ENCODE measurements at regions not wholly inside any gene's neighbourhood (a gene's known extent, or its start where the extent isn't known, plus 50 kb on each side); places are given as distances from the start of the nearest gene placed in this dataset.
"Not testable (repeated sequence)": the region's sequence is repeated elsewhere in the genome, so short reads cannot be mapped to it uniquely, and the experiment has no call there.

DNA sequence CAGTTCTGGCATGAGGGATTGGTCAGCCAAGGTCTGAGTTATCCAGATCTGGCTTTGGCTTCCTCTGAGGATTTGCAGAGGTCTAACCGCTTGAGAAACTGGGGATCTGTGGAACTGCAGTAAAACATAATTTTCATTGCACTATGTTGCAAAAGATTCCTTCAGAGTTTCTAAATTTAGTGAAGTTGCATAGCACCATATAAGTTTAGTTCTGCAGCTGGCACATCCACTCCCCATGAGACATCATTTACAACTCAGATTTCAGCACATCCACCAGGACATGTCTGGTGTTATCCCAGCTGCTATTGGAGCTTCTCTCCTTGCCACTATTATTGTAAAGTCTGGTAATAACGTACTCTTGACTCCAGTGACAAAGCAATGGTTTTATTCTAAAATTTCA lies 181.5 kb downstream of the CWF19L2 start:
- Histone ChIP-seq H3K4me3 (no peak overlapping the region), H3K27me3 (no peaks in the 10 kb centered on the region), H3K27ac (no peak overlapping the region), H3K36me3 (no peaks in the 10 kb centered on the region), H3K9me3 (replicated peaks) (no peaks in the 10 kb centered on the region), H3K4me1 (no peaks in the 10 kb centered on the region)
- peak in 1 of 2 experiments; percentile 4 for DNase-seq

DNA sequence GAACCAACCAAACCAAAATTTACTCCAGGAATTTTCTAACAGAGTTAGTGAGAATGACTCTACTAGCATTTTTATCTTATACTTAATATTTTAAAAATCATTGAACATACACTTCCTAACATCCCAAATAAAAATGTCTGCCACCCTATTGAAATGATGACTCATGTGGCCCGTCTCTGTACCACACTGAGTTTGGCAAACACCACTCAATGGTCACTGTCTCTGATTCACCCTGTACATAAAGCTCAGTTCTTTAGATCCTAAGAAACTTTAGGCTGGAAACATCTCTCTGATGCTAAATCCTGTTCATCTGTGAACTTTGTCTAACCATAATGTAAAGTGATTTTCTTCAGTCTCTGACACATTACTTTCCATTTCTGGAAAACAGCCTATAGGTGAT lies 182.0 kb downstream of the CWF19L2 start:
- no peaks in the 10 kb centered on the region for H3K9me3 ChIP-seq (replicated peaks)
- H3K36me3 ChIP-seq, result no peaks in the 10 kb centered on the region
- no peaks in the 10 kb centered on the region for H3K4me1 ChIP-seq
- no peak overlapping the region for H3K27ac ChIP-seq
- DNase-seq, result no peak
- no peaks in the 10 kb centered on the region for H3K27me3 ChIP-seq
- no peak overlapping the region for H3K4me3 ChIP-seq

DNA sequence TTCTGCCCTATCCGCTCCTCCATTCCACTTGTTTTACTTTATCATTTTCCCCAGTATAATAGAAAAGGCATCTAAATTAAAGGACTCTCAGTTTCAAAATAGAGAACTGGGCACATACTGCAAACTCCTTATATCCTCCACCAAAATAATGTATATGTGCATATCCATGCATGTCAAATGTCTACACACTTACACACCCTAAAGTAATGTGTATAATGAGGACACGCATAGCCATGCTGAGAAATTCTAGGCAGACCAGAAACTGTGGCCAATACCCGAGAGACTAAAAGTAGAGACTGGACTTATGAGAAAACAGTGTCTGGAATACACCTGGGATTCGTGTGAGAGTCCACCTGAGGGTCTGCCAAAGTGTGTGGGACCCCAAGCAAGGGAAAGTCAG lies 183.5 kb downstream of the CWF19L2 start:
- no peaks in the 10 kb centered on the region for H3K36me3 ChIP-seq
- H3K9me3 ChIP-seq (replicated peaks), result no peaks in the 10 kb centered on the region
- no peaks in the 10 kb centered on the region for H3K4me1 ChIP-seq
- DNase-seq, result no peak
- H3K27me3 ChIP-seq, result no peaks in the 10 kb centered on the region
- H3K4me3 ChIP-seq, result no peak overlapping the region
- no peak overlapping the region for H3K27ac ChIP-seq

DNA sequence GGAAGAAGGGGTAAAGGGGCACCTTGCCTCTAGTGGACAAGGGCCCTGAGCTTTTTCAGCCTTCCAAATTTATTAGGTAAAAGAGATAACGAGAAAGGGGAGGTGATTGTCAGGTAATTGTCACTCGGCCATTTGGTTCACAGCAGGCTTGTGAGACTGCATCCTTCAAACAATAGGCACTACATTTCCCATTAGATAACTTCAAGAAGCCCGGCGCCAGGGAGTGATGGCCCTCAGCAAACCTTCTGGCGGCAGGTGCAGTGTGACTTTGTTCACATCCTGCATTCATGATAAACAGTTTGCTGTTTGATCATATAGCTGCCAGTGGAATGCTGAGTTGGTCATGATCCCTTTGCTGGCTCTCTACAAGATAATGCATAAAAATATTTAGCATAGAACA lies 185.1 kb downstream of the CWF19L2 start:
- no peak overlapping the region for H3K27ac ChIP-seq
- H3K4me1 ChIP-seq, result no peaks in the 10 kb centered on the region
- H3K9me3 ChIP-seq (replicated peaks), result no peaks in the 10 kb centered on the region
- no peaks in the 10 kb centered on the region for H3K36me3 ChIP-seq
- no peaks in the 10 kb centered on the region for H3K27me3 ChIP-seq
- H3K4me3 ChIP-seq, result no peak overlapping the region
- DNase-seq, result no peak

DNA sequence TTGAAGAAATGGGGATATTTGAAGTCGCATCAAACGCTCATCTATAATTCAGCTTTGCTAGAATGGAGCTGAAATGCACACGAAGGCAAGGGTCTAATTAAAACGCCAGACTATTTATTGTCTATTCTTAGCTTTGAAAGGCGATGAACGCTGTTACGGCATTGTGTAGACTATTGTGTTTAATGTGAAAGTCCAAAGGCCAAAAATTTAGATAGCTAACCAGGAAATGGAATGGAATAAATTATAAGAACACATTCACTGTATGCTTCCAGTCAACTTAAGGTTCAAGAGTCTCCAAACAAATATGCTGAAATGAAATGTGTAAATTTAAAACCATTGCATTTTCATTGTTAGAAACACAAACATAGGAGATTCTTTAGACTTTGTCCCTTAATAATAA lies 186.2 kb downstream of the CWF19L2 start:
- Histone ChIP-seq H3K4me3 (no peak overlapping the region), H3K27me3 (no peaks in the 10 kb centered on the region), H3K4me1 (no peaks in the 10 kb centered on the region), H3K36me3 (no peaks in the 10 kb centered on the region), H3K9me3 (replicated peaks) (no peaks in the 10 kb centered on the region), H3K27ac (no peak overlapping the region)
- no peak for DNase-seq

DNA sequence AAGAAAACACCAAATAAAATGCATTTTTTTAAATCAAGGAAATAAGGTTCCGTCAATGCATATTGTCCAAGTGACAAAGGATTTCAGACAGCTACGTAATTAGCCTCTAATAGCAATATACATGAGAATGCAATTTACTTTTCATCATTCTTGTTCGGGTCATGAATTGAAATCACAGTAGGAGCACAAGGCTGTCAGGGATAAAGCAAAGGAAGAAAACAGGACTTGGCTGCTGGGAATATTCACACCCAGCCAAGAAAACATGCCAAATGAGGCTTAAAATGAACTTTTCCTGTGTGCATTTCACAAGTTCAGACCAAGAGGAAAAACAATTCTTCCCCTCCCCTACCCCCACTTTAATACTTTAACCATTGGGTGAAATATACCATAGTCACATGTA lies 188.6 kb downstream of the CWF19L2 start:
- DNase-seq, result no peak
- Histone ChIP-seq H3K9me3 (replicated peaks) (no peaks in the 10 kb centered on the region), H3K27me3 (no peaks in the 10 kb centered on the region), H3K36me3 (no peaks in the 10 kb centered on the region), H3K4me3 (no peak overlapping the region), H3K4me1 (no peaks in the 10 kb centered on the region), H3K27ac (no peak overlapping the region)

DNA sequence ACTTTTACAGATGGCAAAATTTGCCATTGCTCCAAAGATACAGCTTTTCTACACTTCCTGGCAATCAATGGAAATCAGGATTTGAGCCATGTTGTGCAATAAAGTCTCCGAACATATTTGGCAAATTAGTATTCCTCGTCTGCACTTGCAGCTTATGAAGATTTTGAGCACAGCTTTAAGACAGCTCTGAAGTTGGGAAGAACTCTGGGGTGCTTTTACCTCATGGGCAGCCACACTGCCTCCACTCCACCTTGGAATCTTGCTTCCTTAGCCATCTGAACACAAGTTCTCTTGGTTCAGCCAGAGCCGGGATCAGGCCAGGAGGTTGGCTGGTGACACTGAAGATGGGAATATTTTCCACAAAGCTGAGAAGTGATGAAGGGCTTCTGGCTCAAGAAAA lies 191.2 kb downstream of the CWF19L2 start:
- no peak for DNase-seq
- no peaks in the 10 kb centered on the region for H3K4me1 ChIP-seq
- no peak overlapping the region for H3K27ac ChIP-seq
- no peaks in the 10 kb centered on the region for H3K36me3 ChIP-seq
- H3K27me3 ChIP-seq, result no peaks in the 10 kb centered on the region
- no peaks in the 10 kb centered on the region for H3K9me3 ChIP-seq (replicated peaks)
- no peak overlapping the region for H3K4me3 ChIP-seq

DNA sequence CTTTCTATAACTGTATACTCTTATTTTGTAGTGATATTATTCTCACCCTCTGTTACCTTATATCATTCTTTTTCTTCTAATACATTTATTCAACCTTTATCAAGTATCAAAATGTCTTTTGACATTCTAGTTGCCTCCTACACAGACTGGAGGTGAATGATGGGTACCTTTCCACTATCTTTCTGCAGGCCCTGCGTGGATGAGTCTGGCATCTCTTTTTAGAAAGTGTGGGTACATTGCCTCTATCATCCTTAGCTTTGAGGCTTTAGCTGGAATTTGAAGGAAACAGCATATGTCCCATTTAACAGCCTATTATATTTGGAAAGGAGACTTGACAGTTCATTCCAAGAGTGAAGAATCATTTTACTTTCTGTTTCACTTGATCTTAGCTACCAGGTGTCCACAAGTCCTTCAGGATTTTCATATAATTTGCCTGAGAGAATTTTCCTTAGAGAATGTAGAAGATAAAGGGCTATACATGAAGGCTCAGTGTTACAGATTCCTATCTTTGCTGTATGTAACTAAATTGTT lies 192.0 kb downstream of the CWF19L2 start:
- Histone ChIP-seq H3K27me3 (no peaks in the 10 kb centered on the region), H3K9me3 (replicated peaks) (no peaks in the 10 kb centered on the region), H3K4me3 (no peak overlapping the region), H3K36me3 (no peaks in the 10 kb centered on the region), H3K27ac (no peak overlapping the region), H3K4me1 (no peaks in the 10 kb centered on the region)
- no peak for DNase-seq

DNA sequence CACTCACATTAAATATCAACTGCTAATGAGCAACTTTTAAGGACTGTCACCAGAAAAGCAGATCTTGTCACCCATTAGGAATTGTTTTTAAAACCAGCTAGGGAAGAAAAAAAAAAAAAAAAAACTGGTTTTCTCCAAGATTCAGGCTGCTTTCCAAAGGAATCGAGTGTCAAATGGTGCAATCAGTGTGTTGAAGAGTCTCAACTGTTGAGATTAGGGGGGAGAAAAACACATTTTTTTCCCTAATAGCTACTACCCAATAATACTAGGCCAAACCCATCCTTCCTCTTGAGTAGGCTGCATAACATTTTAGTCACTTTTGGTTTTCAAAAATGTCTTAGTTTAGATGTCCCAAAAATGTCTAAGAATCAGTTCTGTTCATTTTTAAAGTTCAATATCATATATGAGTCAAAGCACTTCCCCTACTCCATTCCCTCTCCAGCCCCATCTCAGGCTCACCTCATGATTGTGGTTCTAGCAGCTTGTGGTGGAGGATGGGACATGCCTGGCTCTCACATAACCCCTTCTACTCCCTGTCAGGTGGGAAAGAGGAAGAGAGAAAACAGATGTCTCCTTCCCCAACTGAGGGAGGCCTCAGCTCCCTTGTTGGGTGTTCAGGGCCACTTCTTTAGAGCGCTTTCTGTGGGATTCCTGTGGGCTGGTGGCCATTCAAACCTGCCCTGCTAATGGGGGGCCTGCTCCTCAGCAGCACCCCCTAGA lies 193.6 kb downstream of the CWF19L2 start:
- Histone ChIP-seq H3K27ac (no peak overlapping the region), H3K36me3 (no peaks in the 10 kb centered on the region), H3K27me3 (no peaks in the 10 kb centered on the region), H3K4me1 (no peaks in the 10 kb centered on the region), H3K4me3 (no peak overlapping the region), H3K9me3 (replicated peaks) (no peaks in the 10 kb centered on the region)
- no peak for DNase-seq

DNA sequence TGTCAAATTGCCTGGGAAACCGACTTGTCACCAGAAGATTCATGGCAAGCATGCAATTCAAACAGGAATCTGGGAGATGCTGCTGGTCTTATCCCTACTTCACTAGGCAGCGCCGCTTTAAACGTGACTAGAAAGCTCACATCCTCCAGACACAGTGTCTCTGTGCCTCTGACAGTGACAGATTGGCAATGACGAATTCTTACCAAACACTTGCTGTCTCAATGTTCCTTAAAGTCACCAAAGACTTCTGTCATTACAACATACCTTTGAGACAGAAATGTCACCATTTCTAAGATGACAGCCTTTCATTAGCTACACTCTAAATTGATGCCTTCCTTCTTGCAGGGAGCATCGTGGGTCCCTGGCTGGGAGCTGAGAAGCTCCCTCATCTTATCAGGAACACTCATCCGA lies 197.8 kb downstream of the CWF19L2 start:
- H3K27me3 ChIP-seq, result no peaks in the 10 kb centered on the region
- no peaks in the 10 kb centered on the region for H3K4me1 ChIP-seq
- H3K27ac ChIP-seq, result no peak overlapping the region
- no peaks in the 10 kb centered on the region for H3K36me3 ChIP-seq
- H3K4me3 ChIP-seq, result no peak overlapping the region
- DNase-seq, result no peak
- H3K9me3 ChIP-seq (replicated peaks), result no peaks in the 10 kb centered on the region

DNA sequence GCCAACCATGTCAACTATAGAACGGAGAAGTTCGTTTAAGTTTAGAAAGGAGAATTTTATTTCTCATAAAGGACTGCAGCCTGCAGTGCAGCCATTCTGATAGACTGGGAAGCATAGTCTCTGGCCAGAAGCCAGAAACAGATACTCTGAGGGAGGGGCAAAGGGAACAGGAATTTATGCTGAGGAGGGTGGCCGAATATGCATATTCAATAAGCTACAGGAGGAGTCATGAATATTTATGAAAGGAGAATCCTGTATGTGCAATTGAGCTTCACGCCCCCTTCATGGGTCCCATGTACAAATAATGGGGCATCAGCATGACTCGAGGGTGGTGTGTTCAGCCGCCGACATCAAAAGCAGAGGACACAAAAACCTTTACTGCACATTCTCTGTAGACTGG lies 199.9 kb downstream of the CWF19L2 start:
- Histone ChIP-seq H3K27ac (no peak overlapping the region), H3K27me3 (no peaks in the 10 kb centered on the region), H3K4me3 (no peak overlapping the region), H3K9me3 (replicated peaks) (no peaks in the 10 kb centered on the region), H3K36me3 (no peaks in the 10 kb centered on the region), H3K4me1 (no peaks in the 10 kb centered on the region)
- DNase-seq, result no peak

DNA sequence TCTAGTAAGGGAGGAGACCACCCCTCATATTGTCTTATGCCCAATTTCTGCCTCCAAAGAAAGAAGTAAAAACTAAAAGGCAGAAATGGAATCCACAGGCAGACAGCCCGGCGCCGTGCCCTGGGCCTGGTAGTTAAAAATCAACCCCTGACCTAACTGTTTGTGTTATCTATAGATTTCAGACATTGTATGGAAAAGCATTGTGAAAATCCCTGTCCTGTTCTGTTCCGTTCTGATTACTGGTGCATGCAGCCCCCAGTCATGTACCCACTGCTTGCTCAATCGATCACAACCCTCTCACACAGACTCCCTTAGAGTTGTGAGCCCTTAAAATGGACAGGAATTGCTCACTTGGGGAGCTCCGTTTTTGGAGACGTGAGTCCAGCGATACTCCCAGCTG lies 204.0 kb downstream of the CWF19L2 start:
- DNase-seq, H3K27ac ChIP-seq, H3K4me1 ChIP-seq: not testable (repeated sequence)

DNA sequence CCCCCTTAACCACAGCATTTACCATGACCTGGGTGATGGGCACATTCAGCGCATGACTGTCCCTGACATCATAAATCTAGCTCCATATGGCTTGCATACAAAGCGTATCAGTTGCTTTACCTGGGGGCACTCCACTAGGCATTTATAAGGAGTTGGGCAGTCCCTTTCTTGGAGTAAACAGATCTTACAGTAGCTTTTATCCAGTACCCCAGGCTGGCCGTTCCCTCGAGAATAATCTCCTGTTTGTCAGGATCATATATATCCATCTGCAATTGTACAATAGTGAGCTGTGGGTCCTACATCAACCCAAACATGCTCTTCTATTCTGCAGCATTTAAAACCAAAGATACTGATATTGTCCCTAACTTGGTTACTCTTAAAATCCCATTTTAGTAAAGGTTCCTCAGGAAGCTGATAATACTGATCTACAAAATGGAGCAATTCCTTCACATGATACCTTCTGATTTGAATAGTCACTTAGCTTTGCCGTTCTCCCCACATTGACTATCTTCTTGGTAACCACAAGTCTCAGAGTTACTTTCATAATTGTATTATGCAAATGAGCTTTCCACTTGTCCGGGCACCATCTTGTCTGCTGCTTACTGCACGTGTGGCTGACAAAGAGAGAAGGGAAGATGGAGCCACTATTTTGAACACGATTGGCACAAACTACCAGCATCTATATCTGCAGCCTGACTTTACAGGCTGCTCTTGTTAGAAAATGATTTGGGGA lies 205.0 kb downstream of the CWF19L2 start:
- no peaks in the 10 kb centered on the region for H3K4me1 ChIP-seq
- no peaks in the 10 kb centered on the region for H3K36me3 ChIP-seq
- H3K9me3 ChIP-seq (replicated peaks), result no peaks in the 10 kb centered on the region
- no peaks in the 10 kb centered on the region for H3K27me3 ChIP-seq
- DNase-seq, result no peak
- no peak overlapping the region for H3K27ac ChIP-seq
- no peak overlapping the region for H3K4me3 ChIP-seq

More for the DNA sequence above, 204.0 kb downstream of the CWF19L2 start:
- H3K4me3 ChIP-seq; H3K27me3 ChIP-seq; H3K36me3 ChIP-seq; H3K9me3 ChIP-seq (replicated peaks): not testable (repeated sequence)

DNA sequence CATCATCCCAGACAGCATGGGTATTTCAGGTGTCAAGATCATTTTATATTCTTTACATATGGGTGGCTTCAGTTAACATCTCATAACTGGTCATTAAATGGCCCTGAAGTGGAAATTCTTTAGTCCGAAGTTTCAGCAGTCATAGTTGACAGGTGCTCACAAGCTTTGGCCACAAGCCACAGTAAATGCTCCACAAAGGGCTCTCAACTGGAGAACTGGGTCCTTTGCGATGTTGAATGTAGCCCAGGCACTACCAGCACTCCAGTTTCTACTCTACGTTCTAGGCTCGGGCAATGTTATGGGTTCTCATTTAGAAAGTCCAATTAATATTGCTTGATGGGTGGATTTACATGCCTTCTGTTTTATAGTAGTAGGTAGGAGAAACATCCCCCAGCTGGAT lies 206.3 kb downstream of the CWF19L2 start:
- no peak overlapping the region for H3K27ac ChIP-seq
- H3K9me3 ChIP-seq (replicated peaks), result no peaks in the 10 kb centered on the region
- H3K36me3 ChIP-seq, result no peaks in the 10 kb centered on the region
- H3K27me3 ChIP-seq, result no peaks in the 10 kb centered on the region
- no peaks in the 10 kb centered on the region for H3K4me1 ChIP-seq
- no peak for DNase-seq
- H3K4me3 ChIP-seq, result no peak overlapping the region

DNA sequence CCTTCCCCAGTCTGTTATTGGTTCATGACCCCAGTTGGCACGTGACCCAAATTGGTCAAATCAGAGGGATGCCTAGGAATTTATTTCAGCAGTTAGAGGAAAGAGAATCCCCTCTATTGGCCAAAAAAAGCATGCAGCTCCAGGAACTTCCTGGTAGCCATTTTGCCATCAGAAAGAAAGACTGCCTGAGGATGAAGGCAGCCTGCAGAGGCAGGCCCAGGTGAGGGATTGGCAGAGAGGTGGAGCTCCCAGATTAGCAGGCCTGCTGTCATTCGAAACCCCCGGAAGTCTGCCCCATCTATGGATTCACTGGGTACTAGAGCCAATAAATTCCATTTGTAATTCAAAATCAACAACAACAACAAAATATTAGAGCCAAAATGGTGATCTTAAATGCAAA lies 207.6 kb downstream of the CWF19L2 start:
- DNase-seq, result no peak
- no peak overlapping the region for H3K27ac ChIP-seq
- H3K36me3 ChIP-seq, result no peaks in the 10 kb centered on the region
- H3K27me3 ChIP-seq, result no peaks in the 10 kb centered on the region
- no peaks in the 10 kb centered on the region for H3K9me3 ChIP-seq (replicated peaks)
- no peak overlapping the region for H3K4me3 ChIP-seq
- H3K4me1 ChIP-seq, result no peaks in the 10 kb centered on the region

DNA sequence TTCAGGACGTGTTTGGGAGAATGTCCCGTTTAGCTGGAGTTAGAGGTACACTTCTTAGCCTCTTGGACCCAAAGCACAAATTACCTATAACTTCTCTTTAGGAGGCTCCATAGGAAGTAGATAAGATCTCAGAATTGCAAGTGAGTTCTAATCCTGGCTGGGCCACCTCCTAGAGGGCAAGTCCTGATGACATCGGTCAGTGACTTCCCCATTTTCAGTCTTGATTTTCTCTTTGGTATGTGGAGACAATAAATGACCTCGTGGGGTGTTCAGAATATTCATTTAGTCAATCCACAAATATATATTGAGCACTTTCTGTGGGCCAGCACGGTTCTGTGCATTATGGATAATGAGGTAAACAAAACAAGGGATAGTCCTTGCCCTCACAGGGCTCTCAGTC lies 208.6 kb downstream of the CWF19L2 start:
- Histone ChIP-seq H3K36me3 (no peaks in the 10 kb centered on the region), H3K4me3 (no peak overlapping the region), H3K27ac (no peak overlapping the region), H3K4me1 (no peaks in the 10 kb centered on the region), H3K9me3 (replicated peaks) (no peaks in the 10 kb centered on the region), H3K27me3 (no peaks in the 10 kb centered on the region)
- DNase-seq, result no peak
